HG02571 (cell line): ENCODE measurements at regions not wholly inside any gene's neighbourhood (a gene's known extent, or its start where the extent isn't known, plus 50 kb on each side); places are given as distances from the start of the nearest gene placed in this dataset.

Experiments
- ATAC-seq: cut with Tn5 transposase; IDR thresholded peaks from one replicate; pipeline ENCODE4 v1.9.1; 2021; ENCODE audit warnings: mild to moderate bottlenecking, moderate library complexity; ENCODE audit not compliant: unreplicated experiment

- no peak for ATAC-seq
Measured at GRCh38 chr20:39474879-39475278, 512.7 kb downstream of the DHX35 start.

GRCh38 chr20:39473536-39473935, 511.4 kb downstream of the DHX35 start:
- ATAC-seq: no peak

DNA sequence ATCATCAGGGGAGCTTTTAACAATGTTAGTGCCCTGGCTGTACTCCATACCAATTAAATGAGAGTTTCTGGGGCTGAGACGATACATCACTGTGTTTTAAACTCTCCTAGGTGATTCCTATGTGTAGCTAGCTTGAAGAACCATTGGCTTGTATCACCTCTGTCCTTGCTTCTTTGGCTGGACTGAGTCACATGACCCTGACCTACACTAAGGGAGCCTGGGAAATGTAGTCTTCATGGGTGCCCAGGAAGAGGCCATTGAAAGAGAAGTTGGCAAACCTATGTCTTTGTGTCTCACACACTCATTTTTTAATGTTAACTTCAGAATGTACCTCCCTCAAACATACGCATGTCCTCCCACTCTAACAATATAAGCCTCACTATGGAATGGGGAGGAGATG, 506.6 kb downstream of the DHX35 start:
- ATAC-seq: no peak

GRCh38 chr20:39464238-39464637, 502.1 kb downstream of the DHX35 start:
- ATAC-seq: no peak

- no peak for ATAC-seq
Measured at GRCh38 chr20:39462416-39462945, 500.3 kb downstream of the DHX35 start.

DNA sequence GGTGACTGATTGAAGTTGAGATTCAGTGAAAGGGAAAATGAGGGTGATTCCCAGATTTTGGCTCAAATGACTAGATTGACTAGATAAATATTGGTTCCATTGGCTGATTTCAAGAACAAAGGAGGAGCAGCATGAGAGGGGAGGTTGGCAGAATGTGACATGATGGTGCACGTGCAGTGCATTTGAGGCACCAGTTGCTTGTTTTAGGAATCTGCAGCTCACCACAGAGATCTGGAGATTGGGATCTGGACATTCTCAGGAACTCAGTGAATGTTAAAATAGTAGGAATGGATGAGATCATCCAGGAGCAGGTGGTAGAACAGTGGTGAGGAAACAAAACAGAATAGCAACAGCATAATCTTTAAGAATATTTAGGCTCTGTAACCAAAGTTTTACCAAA, 496.3 kb downstream of the DHX35 start:
- no peak for ATAC-seq

- ATAC-seq: no peak
Measured at GRCh38 chr20:39453890-39454289, 491.7 kb downstream of the DHX35 start.

DNA sequence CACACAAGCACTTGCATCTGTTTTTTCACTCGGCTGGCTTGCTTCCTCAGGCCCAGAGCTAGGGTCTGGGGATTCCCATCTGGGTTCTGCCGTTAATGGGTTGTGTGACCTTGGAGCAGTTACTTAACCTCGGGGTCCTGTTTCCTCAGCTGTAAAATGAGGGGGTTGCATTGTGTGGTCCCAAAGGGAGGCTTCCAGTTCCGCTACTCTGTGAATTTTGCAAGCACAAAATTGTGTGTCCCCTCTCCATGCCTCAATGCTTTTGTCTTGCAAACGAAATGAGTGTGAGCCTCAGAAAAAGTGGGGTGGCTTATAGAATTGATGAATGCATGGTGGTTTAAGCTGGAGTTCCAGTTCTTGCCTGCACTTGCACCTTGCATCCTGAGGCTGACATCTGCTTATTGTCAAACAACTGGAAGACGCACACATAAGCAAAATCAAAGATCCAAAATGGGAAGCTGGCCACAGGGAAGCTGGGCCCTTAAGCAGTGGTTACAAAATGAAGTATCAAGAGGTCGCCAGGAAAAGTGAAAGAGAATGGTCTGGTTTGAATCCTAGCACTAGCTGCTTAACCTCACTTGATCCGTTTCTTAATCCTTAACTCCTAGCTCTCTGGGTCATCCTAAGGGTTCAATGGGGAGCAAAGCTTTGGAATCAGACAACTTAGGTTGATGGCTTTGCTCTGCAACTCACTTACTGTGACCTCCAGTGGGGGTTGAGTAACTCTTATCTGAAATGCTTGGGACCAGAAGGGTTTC, 490.6 kb downstream of the DHX35 start:
- no peak for ATAC-seq

DNA sequence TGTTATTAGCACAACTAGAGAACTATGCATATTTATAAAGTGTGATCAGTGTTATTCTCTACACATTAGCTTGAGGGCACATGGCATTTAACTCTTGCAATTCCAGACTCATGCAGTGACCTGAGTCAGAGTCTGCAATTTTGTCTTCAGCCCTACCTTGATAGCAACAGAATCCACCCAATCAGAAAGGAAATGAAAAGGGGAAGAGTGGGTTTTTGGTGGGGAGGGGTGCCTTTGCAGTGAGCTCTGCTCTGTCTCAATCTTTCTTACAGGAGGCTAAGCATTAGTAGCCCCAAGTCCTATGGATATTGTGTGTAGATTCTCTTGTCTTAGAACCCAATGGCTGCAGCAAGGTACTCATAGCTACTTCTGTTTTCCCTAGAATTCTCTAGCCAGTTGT, 489.2 kb downstream of the DHX35 start:
- ATAC-seq: no peak

DNA sequence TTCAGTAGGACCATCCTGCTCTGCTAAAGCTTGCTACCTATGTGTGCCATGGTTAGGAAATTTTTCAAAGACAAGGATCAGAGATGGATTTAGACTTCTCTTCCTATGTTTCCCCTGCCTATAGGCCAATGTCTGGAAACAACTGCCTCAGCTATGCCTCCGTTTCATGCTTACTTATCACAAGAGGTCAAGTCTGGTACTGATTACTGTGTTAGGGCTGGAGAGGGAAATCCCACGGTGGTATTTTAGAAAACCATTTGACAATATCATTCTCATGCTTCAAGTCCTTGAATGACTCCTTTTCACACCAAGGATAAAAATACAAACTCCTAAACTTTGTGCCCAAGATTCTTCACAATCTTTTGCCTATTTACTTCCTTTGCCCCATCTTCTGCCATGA, 484.3 kb downstream of the DHX35 start:
- no peak for ATAC-seq

DNA sequence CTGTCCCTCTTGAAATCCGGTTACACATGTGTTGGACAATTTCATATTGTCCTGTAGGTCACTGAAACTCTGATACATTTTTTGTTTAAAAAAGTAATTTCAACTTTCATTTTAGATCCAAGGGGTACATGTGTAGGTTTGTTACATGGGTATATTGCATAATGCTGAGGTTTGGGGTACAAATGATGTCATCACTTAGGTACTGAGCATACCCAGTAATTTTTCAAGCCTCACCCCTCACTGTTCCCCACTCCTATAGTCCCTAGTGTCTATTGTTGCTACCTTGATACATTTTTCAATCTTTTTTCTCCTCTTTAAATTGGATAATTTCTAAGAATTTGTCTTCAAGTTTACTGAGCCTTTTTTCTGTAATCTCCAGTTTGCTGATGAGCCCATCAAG, 483.0 kb downstream of the DHX35 start:
- no peak for ATAC-seq

DNA sequence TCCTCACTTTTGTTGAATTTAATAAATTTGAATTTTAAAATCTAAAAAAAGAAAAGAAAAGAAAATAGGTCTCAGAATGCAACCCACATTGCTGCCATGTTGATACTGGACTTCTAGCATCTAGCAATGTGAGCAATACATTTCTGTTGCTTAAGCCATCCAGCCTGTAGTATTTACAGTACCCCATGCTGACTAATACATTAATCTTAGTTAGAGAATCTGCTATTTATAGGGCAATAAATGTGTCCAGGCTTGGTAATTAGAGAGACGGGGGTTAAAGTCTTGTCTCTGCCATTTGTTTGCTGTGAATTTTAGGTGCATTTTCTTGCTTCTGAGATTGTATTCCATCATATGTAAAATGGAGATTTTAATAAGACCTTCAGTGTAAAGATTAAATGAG, 471.3 kb downstream of the DHX35 start:
- ATAC-seq: no peak

GRCh38 chr20:39431091-39431880, 469.1 kb downstream of the DHX35 start:
- ATAC-seq: no peak

- no peak for ATAC-seq
Measured at GRCh38 chr20:39429726-39430125, 467.6 kb downstream of the DHX35 start.

DNA sequence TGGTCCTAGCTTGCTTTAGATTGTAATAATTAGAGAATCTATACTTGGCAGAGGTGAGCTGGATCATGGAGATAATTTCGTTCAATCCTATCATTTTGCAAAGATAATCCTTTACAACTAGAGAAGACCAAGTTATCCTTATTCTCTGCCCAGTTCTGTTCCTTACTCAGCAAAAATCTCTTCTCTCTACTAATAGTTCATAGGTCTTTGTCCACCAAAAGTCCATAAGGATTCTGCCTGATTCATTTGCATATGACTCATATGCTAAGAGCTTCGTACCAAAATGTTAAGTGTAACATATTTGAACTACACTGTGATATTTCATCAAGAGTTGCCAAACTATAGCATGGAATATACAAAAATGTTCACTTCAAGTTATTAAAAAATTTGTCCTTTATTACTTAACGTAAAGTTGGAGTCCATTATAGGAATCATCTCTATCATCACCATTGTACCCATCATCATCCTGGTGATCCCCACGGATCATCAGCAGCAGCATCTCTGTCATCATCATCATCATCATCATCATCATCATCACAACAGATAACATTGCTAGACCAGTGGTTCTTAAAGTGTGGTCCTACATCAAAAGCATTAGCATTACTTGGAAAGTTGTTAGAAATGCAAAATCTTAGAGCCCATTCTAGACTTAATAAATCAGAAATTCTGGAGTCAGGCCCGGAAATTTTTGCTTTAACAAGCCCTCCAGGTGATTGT, 463.0 kb downstream of the DHX35 start:
- no peak for ATAC-seq

DNA sequence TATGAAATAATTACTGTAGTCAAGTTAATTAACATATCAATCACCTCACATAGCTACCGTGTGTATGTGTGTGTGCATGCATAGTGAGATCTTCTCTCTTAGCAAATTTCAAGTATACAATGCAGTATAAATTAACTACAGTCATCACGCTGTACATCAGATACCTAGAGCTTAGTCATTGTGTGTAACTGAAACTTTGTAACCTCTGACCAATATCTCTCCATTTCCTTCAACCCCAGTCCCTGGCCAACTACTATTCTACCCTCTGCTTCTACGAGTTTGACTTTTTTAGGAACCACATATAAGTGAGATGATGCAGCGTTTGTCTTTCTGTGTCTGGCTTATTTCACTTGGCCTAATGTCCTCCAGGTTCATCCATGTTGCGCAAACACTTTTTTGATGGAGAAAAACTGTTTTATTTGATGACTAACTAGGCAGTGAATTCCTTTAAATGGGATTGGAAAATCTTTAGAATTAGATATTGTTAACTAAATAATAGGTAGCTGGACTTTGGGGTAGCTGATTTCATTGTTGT, 459.5 kb downstream of the DHX35 start:
- ATAC-seq: no peak

DNA sequence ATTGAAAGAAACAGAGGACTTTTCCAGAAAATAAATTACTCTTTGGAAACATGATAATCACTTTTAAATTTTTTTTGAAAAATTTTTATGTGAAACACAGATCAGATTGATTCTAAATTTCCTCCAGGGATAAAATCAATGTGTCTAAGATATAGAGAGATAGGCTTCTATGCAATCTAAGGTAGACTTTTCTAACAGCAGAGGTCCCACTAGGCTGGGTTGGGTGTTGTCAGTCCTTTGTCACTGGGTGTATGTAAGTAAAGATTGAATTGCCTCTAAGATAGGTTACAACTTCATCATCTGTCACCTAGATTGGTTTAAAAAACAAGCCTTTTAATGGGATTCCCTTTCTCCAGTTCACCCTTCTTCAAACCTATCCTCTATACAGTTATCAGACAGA, 449.9 kb downstream of the DHX35 start:
- ATAC-seq: no peak

DNA sequence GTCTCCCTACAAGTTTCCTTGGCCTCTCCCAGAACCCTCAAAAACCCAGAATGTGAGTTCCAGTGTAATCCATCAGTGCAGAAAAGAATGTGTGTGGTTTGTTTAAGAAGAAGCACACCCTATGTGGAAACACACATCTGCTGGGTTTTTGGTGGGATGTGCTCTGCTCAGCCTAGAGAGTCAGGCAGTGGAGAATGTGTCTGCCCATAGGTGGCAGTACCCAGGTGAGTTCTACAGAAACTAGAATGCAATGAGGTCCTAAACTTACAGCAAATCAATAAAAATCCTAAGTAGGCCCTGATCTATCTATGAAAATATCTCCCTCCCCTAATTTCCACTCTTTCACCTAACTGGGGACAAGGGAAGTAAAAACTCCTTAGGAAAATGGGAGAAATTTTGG, 437.3 kb downstream of the DHX35 start:
- no peak for ATAC-seq

DNA sequence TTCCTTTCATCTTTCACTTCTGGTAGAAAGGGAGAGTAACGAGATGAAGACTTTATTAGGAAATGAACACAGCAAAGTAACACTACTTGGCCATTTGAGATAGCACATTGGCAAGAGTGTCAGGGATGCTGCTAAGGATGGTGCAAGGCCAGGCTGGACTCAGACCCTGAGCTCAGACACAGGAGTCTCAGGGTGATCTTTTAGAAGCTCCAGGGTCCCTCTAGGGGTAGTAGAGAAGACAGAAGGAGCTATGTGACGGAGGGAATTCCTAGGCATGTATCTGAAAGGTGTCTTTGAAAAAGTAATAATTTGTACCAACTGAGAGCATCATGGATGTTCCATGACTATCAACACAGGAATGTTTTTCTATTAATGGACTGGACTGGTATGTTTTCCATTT, 436.5 kb downstream of the DHX35 start:
- no peak for ATAC-seq

- no peak for ATAC-seq
Measured at GRCh38 chr20:39397646-39398045, 435.5 kb downstream of the DHX35 start.
